ENCODE measurements at regions not wholly inside any gene's neighbourhood (a gene's known extent, or its start where the extent isn't known, plus 50 kb on each side); places are given as distances from the start of the nearest gene placed in this dataset.
A peak's percentile ranks its signal among the peaks of the same experiment; 100 is the strongest.

- Histone ChIP-seq H3K9me3 (ENCODE audit: control insufficient read depth, insufficient read depth, low read depth, low read length) (peaks cover 30% of the 10 kb centered on the region), H3K27me3 (ENCODE audit: control insufficient read depth, insufficient read depth, low read length) (no peaks in the 10 kb centered on the region), H3K4me3 (ENCODE audit: low read depth, low read length) (no peak overlapping the region), H3K9ac (ENCODE audit: low read length) (no peak overlapping the region), H3K27ac (ENCODE audit: low read depth, low read length) (no peak overlapping the region), H3K36me3 (ENCODE audit: control insufficient read depth, insufficient read depth, low read length) (no peaks in the 10 kb centered on the region), H3K4me1 (ENCODE audit: control insufficient read depth, insufficient read depth, low read length) (no peaks in the 10 kb centered on the region)
These were observed 113.4 kb downstream of the SPTSSA start for GRCh38 chr14:34348592-34348991.

- no peaks in the 10 kb centered on the region for H3K36me3 ChIP-seq (ENCODE audit: control insufficient read depth, insufficient read depth, low read length)
- no peak overlapping the region for H3K27ac ChIP-seq (ENCODE audit: low read depth, low read length)
- H3K9me3 ChIP-seq (ENCODE audit: control insufficient read depth, insufficient read depth, low read depth, low read length) = peaks cover 38% of the 10 kb centered on the region
- no peak overlapping the region for H3K9ac ChIP-seq (ENCODE audit: low read length)
- no peaks in the 10 kb centered on the region for H3K4me1 ChIP-seq (ENCODE audit: control insufficient read depth, insufficient read depth, low read length)
- no peak overlapping the region for H3K4me3 ChIP-seq (ENCODE audit: low read depth, low read length)
- H3K27me3 ChIP-seq (ENCODE audit: control insufficient read depth, insufficient read depth, low read length) = no peaks in the 10 kb centered on the region
These were observed 114.4 kb downstream of the SPTSSA start for GRCh38 chr14:34347683-34348082.

GRCh38 chr14:34345718-34346465 lies 116.1 kb downstream of the SPTSSA start:
- no peaks in the 10 kb centered on the region for H3K27me3 ChIP-seq (ENCODE audit: control insufficient read depth, insufficient read depth, low read length)
- H3K27ac ChIP-seq (ENCODE audit: low read depth, low read length) = no peak overlapping the region
- H3K9me3 ChIP-seq (ENCODE audit: control insufficient read depth, insufficient read depth, low read depth, low read length) = peaks cover 43% of the 10 kb centered on the region
- no peaks in the 10 kb centered on the region for H3K4me1 ChIP-seq (ENCODE audit: control insufficient read depth, insufficient read depth, low read length)
- H3K4me3 ChIP-seq (ENCODE audit: low read depth, low read length) = no peak overlapping the region
- H3K9ac ChIP-seq (ENCODE audit: low read length) = no peak overlapping the region
- no peaks in the 10 kb centered on the region for H3K36me3 ChIP-seq (ENCODE audit: control insufficient read depth, insufficient read depth, low read length)

GRCh38 chr14:34344318-34344717 lies 117.7 kb downstream of the SPTSSA start:
- no peaks in the 10 kb centered on the region for H3K36me3 ChIP-seq (ENCODE audit: control insufficient read depth, insufficient read depth, low read length)
- H3K4me1 ChIP-seq (ENCODE audit: control insufficient read depth, insufficient read depth, low read length) = no peaks in the 10 kb centered on the region
- peaks cover 43% of the 10 kb centered on the region for H3K9me3 ChIP-seq (ENCODE audit: control insufficient read depth, insufficient read depth, low read depth, low read length)
- no peaks in the 10 kb centered on the region for H3K27me3 ChIP-seq (ENCODE audit: control insufficient read depth, insufficient read depth, low read length)
- H3K9ac ChIP-seq (ENCODE audit: low read length) = no peak overlapping the region
- H3K4me3 ChIP-seq (ENCODE audit: low read depth, low read length) = no peak overlapping the region
- H3K27ac ChIP-seq (ENCODE audit: low read depth, low read length) = no peak overlapping the region

GRCh38 chr14:34340025-34340625 lies 121.9 kb downstream of the SPTSSA start:
- H3K9me3 ChIP-seq (ENCODE audit: control insufficient read depth, insufficient read depth, low read depth, low read length) = peaks cover 19% of the 10 kb centered on the region
- H3K36me3 ChIP-seq (ENCODE audit: control insufficient read depth, insufficient read depth, low read length) = no peaks in the 10 kb centered on the region
- no peak overlapping the region for H3K9ac ChIP-seq (ENCODE audit: low read length)
- no peaks in the 10 kb centered on the region for H3K27me3 ChIP-seq (ENCODE audit: control insufficient read depth, insufficient read depth, low read length)
- no peaks in the 10 kb centered on the region for H3K4me1 ChIP-seq (ENCODE audit: control insufficient read depth, insufficient read depth, low read length)
- no peak overlapping the region for H3K4me3 ChIP-seq (ENCODE audit: low read depth, low read length)
- no peak overlapping the region for H3K27ac ChIP-seq (ENCODE audit: low read depth, low read length)

- no peaks in the 10 kb centered on the region for H3K27me3 ChIP-seq (ENCODE audit: control insufficient read depth, insufficient read depth, low read length)
- no peaks in the 10 kb centered on the region for H3K4me1 ChIP-seq (ENCODE audit: control insufficient read depth, insufficient read depth, low read length)
- no peak overlapping the region for H3K27ac ChIP-seq (ENCODE audit: low read depth, low read length)
- H3K9me3 ChIP-seq (ENCODE audit: control insufficient read depth, insufficient read depth, low read depth, low read length) = 0 out of 2 replicates have a peak, but pooled peaks cover 8% of the 10 kb centered on the region
- no peak overlapping the region for H3K9ac ChIP-seq (ENCODE audit: low read length)
- no peaks in the 10 kb centered on the region for H3K36me3 ChIP-seq (ENCODE audit: control insufficient read depth, insufficient read depth, low read length)
- no peak overlapping the region for H3K4me3 ChIP-seq (ENCODE audit: low read depth, low read length)
These were observed 124.0 kb downstream of the SPTSSA start for GRCh38 chr14:34338056-34338455.

- Histone ChIP-seq H3K4me1 (ENCODE audit: control insufficient read depth, insufficient read depth, low read length) (peaks cover 10% of the 10 kb centered on the region), H3K4me3 (ENCODE audit: low read depth, low read length) (no peak overlapping the region), H3K9ac (ENCODE audit: low read length) (no peak overlapping the region), H3K27me3 (ENCODE audit: control insufficient read depth, insufficient read depth, low read length) (no peaks in the 10 kb centered on the region), H3K36me3 (ENCODE audit: control insufficient read depth, insufficient read depth, low read length) (no peaks in the 10 kb centered on the region), H3K27ac (ENCODE audit: low read depth, low read length) (no peak overlapping the region), H3K9me3 (ENCODE audit: control insufficient read depth, insufficient read depth, low read depth, low read length) (0 out of 2 replicates have a peak, but pooled peaks cover 3% of the 10 kb centered on the region)
These were observed 125.5 kb downstream of the SPTSSA start for GRCh38 chr14:34336501-34336900.

GRCh38 chr14:34335968-34336367 lies 126.1 kb downstream of the SPTSSA start:
- Histone ChIP-seq H3K4me1 (ENCODE audit: control insufficient read depth, insufficient read depth, low read length) (peaks cover 10% of the 10 kb centered on the region), H3K9me3 (ENCODE audit: control insufficient read depth, insufficient read depth, low read depth, low read length) (no peaks in the 10 kb centered on the region), H3K4me3 (ENCODE audit: low read depth, low read length) (no peak overlapping the region), H3K27ac (ENCODE audit: low read depth, low read length) (no peak overlapping the region), H3K36me3 (ENCODE audit: control insufficient read depth, insufficient read depth, low read length) (no peaks in the 10 kb centered on the region), H3K9ac (ENCODE audit: low read length) (no peak overlapping the region), H3K27me3 (ENCODE audit: control insufficient read depth, insufficient read depth, low read length) (no peaks in the 10 kb centered on the region)

GRCh38 chr14:34334329-34334728 lies 127.7 kb downstream of the SPTSSA start:
- Histone ChIP-seq H3K9ac (ENCODE audit: low read length) (no peak overlapping the region), H3K36me3 (ENCODE audit: control insufficient read depth, insufficient read depth, low read length) (no peaks in the 10 kb centered on the region), H3K4me3 (ENCODE audit: low read depth, low read length) (no peak overlapping the region), H3K9me3 (ENCODE audit: control insufficient read depth, insufficient read depth, low read depth, low read length) (no peaks in the 10 kb centered on the region), H3K27ac (ENCODE audit: low read depth, low read length) (no peak overlapping the region), H3K4me1 (ENCODE audit: control insufficient read depth, insufficient read depth, low read length) (peaks cover 10% of the 10 kb centered on the region), H3K27me3 (ENCODE audit: control insufficient read depth, insufficient read depth, low read length) (no peaks in the 10 kb centered on the region)

GRCh38 chr14:34331728-34332623 lies 130.1 kb downstream of the SPTSSA start:
- Histone ChIP-seq H3K27ac (ENCODE audit: low read depth, low read length) (peak overlapping the region; percentile 74; the same call in 1 of the 2 replicates), H3K9ac (ENCODE audit: low read length) (peak overlapping the region; percentile 72), H3K36me3 (ENCODE audit: control insufficient read depth, insufficient read depth, low read length) (no peaks in the 10 kb centered on the region), H3K27me3 (ENCODE audit: control insufficient read depth, insufficient read depth, low read length) (no peaks in the 10 kb centered on the region), H3K4me3 (ENCODE audit: low read depth, low read length) (peak overlapping the region; percentile 21; the same call in 1 of the 2 replicates), H3K4me1 (ENCODE audit: control insufficient read depth, insufficient read depth, low read length) (peaks cover 10% of the 10 kb centered on the region), H3K9me3 (ENCODE audit: control insufficient read depth, insufficient read depth, low read depth, low read length) (no peaks in the 10 kb centered on the region)

- no peak overlapping the region for H3K4me3 ChIP-seq (ENCODE audit: low read depth, low read length)
- H3K36me3 ChIP-seq (ENCODE audit: control insufficient read depth, insufficient read depth, low read length) = no peaks in the 10 kb centered on the region
- no peak overlapping the region for H3K9ac ChIP-seq (ENCODE audit: low read length)
- no peaks in the 10 kb centered on the region for H3K27me3 ChIP-seq (ENCODE audit: control insufficient read depth, insufficient read depth, low read length)
- H3K27ac ChIP-seq (ENCODE audit: low read depth, low read length) = no peak overlapping the region
- H3K4me1 ChIP-seq (ENCODE audit: control insufficient read depth, insufficient read depth, low read length) = peaks cover 10% of the 10 kb centered on the region
- no peaks in the 10 kb centered on the region for H3K9me3 ChIP-seq (ENCODE audit: control insufficient read depth, insufficient read depth, low read depth, low read length)
These were observed 131.2 kb downstream of the SPTSSA start for GRCh38 chr14:34330846-34331245.
